ENCODE measurements at regions not wholly inside any gene's neighbourhood (a gene's known extent, or its start where the extent isn't known, plus 50 kb on each side); places are given as distances from the start of the nearest gene placed in this dataset.

- DNase-seq (ENCODE audit: extremely low spot score, unreplicated experiment) = no peak
- H3K27me3 Mint-ChIP-seq (ENCODE audit: unreplicated experiment) = no peaks in the 10 kb centered on the region
- no peak for TF ChIP-seq CTCF (IDR thresholded peaks at IDR 0.05)
- H3K36me3 Mint-ChIP-seq (ENCODE audit: unreplicated experiment) = no peaks in the 10 kb centered on the region
- no peak overlapping the region for H3K4me3 Mint-ChIP-seq (ENCODE audit: unreplicated experiment)
- peaks cover 8% of the 10 kb centered on the region for H3K9me3 Mint-ChIP-seq (ENCODE audit: unreplicated experiment)
- peaks cover 8% of the 10 kb centered on the region for H3K4me1 Mint-ChIP-seq (ENCODE audit: unreplicated experiment)
- H3K27ac Mint-ChIP-seq (ENCODE audit: unreplicated experiment) = no peak overlapping the region
These were observed 83.1 kb upstream of the MAST4 start for GRCh38 chr5:66513130-66513529.

GRCh38 chr5:66515209-66515608 is 81.0 kb upstream of the MAST4 start:
- H3K36me3 Mint-ChIP-seq (ENCODE audit: unreplicated experiment) = no peaks in the 10 kb centered on the region
- no peak overlapping the region for H3K27ac Mint-ChIP-seq (ENCODE audit: unreplicated experiment)

GRCh38 chr5:66516550-66516949 is 79.6 kb upstream of the MAST4 start:
- Mint-ChIP-seq H3K36me3 (ENCODE audit: unreplicated experiment) (peaks cover 2% of the 10 kb centered on the region), H3K4me1 (ENCODE audit: unreplicated experiment) (peaks cover 17% of the 10 kb centered on the region), H3K4me3 (ENCODE audit: unreplicated experiment) (no peak overlapping the region), H3K27me3 (ENCODE audit: unreplicated experiment) (no peaks in the 10 kb centered on the region), H3K27ac (ENCODE audit: unreplicated experiment) (no peak overlapping the region), H3K9me3 (ENCODE audit: unreplicated experiment) (peaks cover 15% of the 10 kb centered on the region)
- no peak for DNase-seq (ENCODE audit: extremely low spot score, unreplicated experiment)
- no peak for TF ChIP-seq CTCF (IDR thresholded peaks at IDR 0.05)

More at GRCh38 chr5:66515209-66515608, 81.0 kb upstream of the MAST4 start:
- Mint-ChIP-seq H3K4me1 (ENCODE audit: unreplicated experiment) (peaks cover 17% of the 10 kb centered on the region), H3K27me3 (ENCODE audit: unreplicated experiment) (no peaks in the 10 kb centered on the region), H3K4me3 (ENCODE audit: unreplicated experiment) (no peak overlapping the region), H3K9me3 (ENCODE audit: unreplicated experiment) (peaks cover 6% of the 10 kb centered on the region)
- no peak for TF ChIP-seq CTCF (IDR thresholded peaks at IDR 0.05)
- DNase-seq (ENCODE audit: extremely low spot score, unreplicated experiment) = no peak

- Mint-ChIP-seq H3K27me3 (ENCODE audit: unreplicated experiment) (no peaks in the 10 kb centered on the region), H3K4me1 (ENCODE audit: unreplicated experiment) (peaks cover 17% of the 10 kb centered on the region), H3K9me3 (ENCODE audit: unreplicated experiment) (peaks cover 16% of the 10 kb centered on the region), H3K27ac (ENCODE audit: unreplicated experiment) (no peak overlapping the region), H3K4me3 (ENCODE audit: unreplicated experiment) (no peak overlapping the region), H3K36me3 (ENCODE audit: unreplicated experiment) (peaks cover 2% of the 10 kb centered on the region)
- DNase-seq (ENCODE audit: extremely low spot score, unreplicated experiment) = no peak
- no peak for TF ChIP-seq CTCF (IDR thresholded peaks at IDR 0.05)
These were observed 78.8 kb upstream of the MAST4 start for GRCh38 chr5:66517351-66517750.

GRCh38 chr5:66518052-66518451 is 78.1 kb upstream of the MAST4 start:
- Mint-ChIP-seq H3K4me1 (ENCODE audit: unreplicated experiment) (peaks cover 17% of the 10 kb centered on the region), H3K27me3 (ENCODE audit: unreplicated experiment) (no peaks in the 10 kb centered on the region), H3K36me3 (ENCODE audit: unreplicated experiment) (peaks cover 2% of the 10 kb centered on the region), H3K27ac (ENCODE audit: unreplicated experiment) (no peak overlapping the region), H3K9me3 (ENCODE audit: unreplicated experiment) (peaks cover 16% of the 10 kb centered on the region), H3K4me3 (ENCODE audit: unreplicated experiment) (no peak overlapping the region)
- no peak for TF ChIP-seq CTCF (IDR thresholded peaks at IDR 0.05)
- no peak for DNase-seq (ENCODE audit: extremely low spot score, unreplicated experiment)
